Fibroblast of skin of left biceps (primary cell): ENCODE measurements at regions not wholly inside any gene's neighbourhood (a gene's known extent, or its start where the extent isn't known, plus 50 kb on each side); places are given as distances from the start of the nearest gene placed in this dataset.
"Not testable (repeated sequence)": the region's sequence is repeated elsewhere in the genome, so short reads cannot be mapped to it uniquely, and the experiment has no call there.

Experiments
- DNase-seq, 2 experiments: peaks; one replicate each; pipeline ENCODE4 v3.0.0-alpha.2; 2013; ENCODE audit warnings: low read depth in 2 of 2

GRCh38 chr4:38468339-38468866, 195.6 kb upstream of the KLF3 start:
- DNase-seq, result no peak

- DNase-seq, result no peak
Observed at GRCh38 chr4:38469410-38469809, 194.6 kb upstream of the KLF3 start.

GRCh38 chr4:38470735-38471262, 193.2 kb upstream of the KLF3 start:
- no peak for DNase-seq

- DNase-seq, result no peak
Observed at GRCh38 chr4:38482696-38483095, 181.3 kb upstream of the KLF3 start.

- DNase-seq, result not testable (repeated sequence)
Observed at GRCh38 chr4:38483628-38484027, 180.4 kb upstream of the KLF3 start.

GRCh38 chr4:38489011-38489861, 174.8 kb upstream of the KLF3 start:
- no peak for DNase-seq

GRCh38 chr4:38489924-38490639, 173.9 kb upstream of the KLF3 start:
- no peak for DNase-seq

- no peak for DNase-seq
Observed at GRCh38 chr4:38490753-38491446, 173.1 kb upstream of the KLF3 start.

- DNase-seq, result no peak
Observed at GRCh38 chr4:38491854-38492478, 172.0 kb upstream of the KLF3 start.

- no peak for DNase-seq
Observed at GRCh38 chr4:38493066-38493465, 170.9 kb upstream of the KLF3 start.

GRCh38 chr4:38495446-38495845, 168.6 kb upstream of the KLF3 start:
- no peak for DNase-seq

- no peak for DNase-seq
Observed at GRCh38 chr4:38497121-38497520, 166.9 kb upstream of the KLF3 start.

GRCh38 chr4:38499101-38499500, 164.9 kb upstream of the KLF3 start:
- no peak for DNase-seq

GRCh38 chr4:38500433-38500832, 163.6 kb upstream of the KLF3 start:
- no peak for DNase-seq

- DNase-seq, result no peak
Observed at GRCh38 chr4:38501698-38502097, 162.3 kb upstream of the KLF3 start.

- DNase-seq, result no peak
Observed at GRCh38 chr4:38503689-38504395, 160.2 kb upstream of the KLF3 start.

- no peak for DNase-seq
Observed at GRCh38 chr4:38504396-38504715, 159.6 kb upstream of the KLF3 start.

GRCh38 chr4:38509551-38509950, 154.4 kb upstream of the KLF3 start:
- DNase-seq, result no peak

- DNase-seq, result no peak
Observed at GRCh38 chr4:38510201-38510600, 153.8 kb upstream of the KLF3 start.

- no peak for DNase-seq
Observed at GRCh38 chr4:38511702-38512101, 152.3 kb upstream of the KLF3 start.

GRCh38 chr4:38512840-38513239, 151.2 kb upstream of the KLF3 start:
- no peak for DNase-seq
